ENCODE measurements at regions not wholly inside any gene's neighbourhood (a gene's known extent, or its start where the extent isn't known, plus 50 kb on each side); places are given as distances from the start of the nearest gene placed in this dataset.

DNA sequence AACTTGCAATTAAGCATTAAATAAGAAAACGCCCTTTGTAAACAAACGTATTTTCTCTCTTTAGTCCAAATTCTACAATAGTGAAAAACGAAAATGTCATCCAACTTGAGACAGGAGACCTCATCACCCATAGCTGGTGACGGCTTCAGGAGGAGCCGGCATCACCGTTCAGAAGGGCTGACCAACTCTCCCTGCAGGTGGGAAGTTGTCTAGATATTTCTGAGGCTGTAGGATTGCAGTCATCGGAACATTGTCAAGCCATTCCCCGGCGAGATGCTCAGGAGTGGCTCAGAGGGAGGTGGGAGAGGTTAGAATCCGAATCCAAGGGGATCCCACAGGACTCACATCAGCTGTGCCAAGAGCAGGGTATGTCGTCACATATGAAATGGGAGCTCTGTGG, 76.7 kb downstream of the RBFOX3 start:
- no peaks in the 10 kb centered on the region for H3K27me3 ChIP-seq

DNA sequence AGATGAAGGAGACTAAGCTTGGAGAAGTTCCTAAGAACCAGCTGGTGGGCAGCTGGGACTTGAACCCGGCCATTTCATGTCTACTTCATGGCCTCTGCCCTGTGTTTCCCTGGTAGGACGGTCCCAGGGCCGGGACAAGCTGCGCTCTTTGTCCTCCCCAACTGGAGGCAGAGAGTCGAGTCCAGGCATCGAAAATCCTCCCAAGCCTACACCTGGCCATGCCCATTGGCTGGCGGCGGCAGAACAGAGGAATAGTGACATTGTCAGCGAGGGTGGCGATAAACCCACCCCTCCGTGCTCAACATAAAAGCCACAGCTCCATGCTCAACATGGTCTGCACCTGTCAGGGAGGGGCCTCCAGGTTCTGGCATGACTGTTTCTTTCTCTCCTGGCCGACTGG, 77.7 kb downstream of the RBFOX3 start:
- Histone ChIP-seq H3K4me1 (no peaks in the 10 kb centered on the region), H3K4me3 (no peak overlapping the region), H3K36me3 (no peaks in the 10 kb centered on the region), H3K9me3 (no peaks in the 10 kb centered on the region), H3K27ac (no peak overlapping the region), H3K27me3 (no peaks in the 10 kb centered on the region)
- WGBS (ENCODE audit: insufficient coverage, low coverage, low lambda C conversion rate, missing lambda C conversion rate) = 58% methylated on average over 2 of the region's 12 CpGs
- intact Hi-C loops (cut with DNase I) = no loop called here
- no peak for ATAC-seq
- peak in 1 of 3 donors; percentile 24 for DNase-seq
- TF ChIP-seq, protein P1, sequence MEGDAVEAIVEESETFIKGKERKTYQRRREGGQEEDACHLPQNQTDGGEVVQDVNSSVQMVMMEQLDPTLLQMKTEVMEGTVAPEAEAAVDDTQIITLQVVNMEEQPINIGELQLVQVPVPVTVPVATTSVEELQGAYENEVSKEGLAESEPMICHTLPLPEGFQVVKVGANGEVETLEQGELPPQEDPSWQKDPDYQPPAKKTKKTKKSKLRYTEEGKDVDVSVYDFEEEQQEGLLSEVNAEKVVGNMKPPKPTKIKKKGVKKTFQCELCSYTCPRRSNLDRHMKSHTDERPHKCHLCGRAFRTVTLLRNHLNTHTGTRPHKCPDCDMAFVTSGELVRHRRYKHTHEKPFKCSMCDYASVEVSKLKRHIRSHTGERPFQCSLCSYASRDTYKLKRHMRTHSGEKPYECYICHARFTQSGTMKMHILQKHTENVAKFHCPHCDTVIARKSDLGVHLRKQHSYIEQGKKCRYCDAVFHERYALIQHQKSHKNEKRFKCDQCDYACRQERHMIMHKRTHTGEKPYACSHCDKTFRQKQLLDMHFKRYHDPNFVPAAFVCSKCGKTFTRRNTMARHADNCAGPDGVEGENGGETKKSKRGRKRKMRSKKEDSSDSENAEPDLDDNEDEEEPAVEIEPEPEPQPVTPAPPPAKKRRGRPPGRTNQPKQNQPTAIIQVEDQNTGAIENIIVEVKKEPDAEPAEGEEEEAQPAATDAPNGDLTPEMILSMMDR (IDR thresholded peaks at IDR 0.05) = no peak
- TF ChIP-seq POLR2A (IDR thresholded peaks at IDR 0.05) = no peak

More for the DNA sequence above, 76.7 kb downstream of the RBFOX3 start:
- TF ChIP-seq, protein P1 (IDR thresholded peaks at IDR 0.05) = no peak
- TF ChIP-seq POLR2A (IDR thresholded peaks at IDR 0.05) = no peak
- WGBS (ENCODE audit: insufficient coverage, low coverage, low lambda C conversion rate, missing lambda C conversion rate) = 50% methylated on average over 8 of the region's 11 CpGs
- Histone ChIP-seq H3K27ac (no peak overlapping the region), H3K36me3 (no peaks in the 10 kb centered on the region), H3K4me1 (no peaks in the 10 kb centered on the region), H3K9me3 (no peaks in the 10 kb centered on the region), H3K4me3 (no peak overlapping the region)
- DNase-seq (peak in 1 of 3 donors; percentile 21), ATAC-seq (no peak)
- intact Hi-C loops (cut with DNase I) = no loop called here

DNA sequence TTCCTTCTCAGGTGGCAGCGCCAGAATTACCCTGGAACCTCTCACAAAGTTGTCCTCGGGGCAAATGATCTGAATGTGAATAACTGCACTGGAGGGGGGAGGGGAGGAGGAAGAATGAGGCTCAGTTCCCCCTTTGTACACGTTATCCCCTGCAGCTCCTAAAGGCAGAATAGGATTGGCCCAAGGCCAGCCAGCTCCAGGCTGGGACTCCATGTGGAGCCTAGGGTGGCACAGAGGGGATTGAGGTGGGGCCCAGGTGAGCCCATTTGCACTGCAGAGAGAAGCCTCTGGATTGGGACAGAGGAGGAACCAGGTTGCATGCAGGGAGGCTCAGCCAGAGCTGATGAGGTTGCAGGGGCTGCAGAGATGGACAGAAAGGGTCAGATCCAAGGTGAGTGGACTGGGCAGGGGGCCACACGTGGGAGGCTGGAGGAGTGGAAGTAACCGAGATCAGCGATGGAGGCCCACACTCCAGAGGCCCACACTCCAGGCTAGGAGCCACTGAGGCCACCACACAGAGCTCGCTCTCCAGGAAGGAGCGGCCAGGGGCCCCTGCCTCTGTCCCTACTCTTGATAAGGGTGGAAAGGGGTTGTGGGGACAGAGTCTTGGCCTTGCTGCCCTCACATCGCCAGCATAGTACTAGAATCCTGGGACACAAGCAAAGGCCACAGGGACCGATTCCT, 78.6 kb downstream of the RBFOX3 start:
- Histone ChIP-seq H3K9me3 (no peaks in the 10 kb centered on the region), H3K27ac (no peak overlapping the region), H3K27me3 (no peaks in the 10 kb centered on the region), H3K4me3 (no peak overlapping the region), H3K4me1 (no peaks in the 10 kb centered on the region), H3K36me3 (no peaks in the 10 kb centered on the region)
- ATAC-seq (no peak), DNase-seq (peak in 1 of 3 donors; percentile 35)
- 31% methylated on average over 4 of the region's 10 CpGs for WGBS (ENCODE audit: insufficient coverage, low coverage, low lambda C conversion rate, missing lambda C conversion rate)
- no peak for TF ChIP-seq POLR2A (IDR thresholded peaks at IDR 0.05)
- TF ChIP-seq, protein P1 (IDR thresholded peaks at IDR 0.05) = no peak
- intact Hi-C loops (cut with DNase I) = no loop called here

DNA sequence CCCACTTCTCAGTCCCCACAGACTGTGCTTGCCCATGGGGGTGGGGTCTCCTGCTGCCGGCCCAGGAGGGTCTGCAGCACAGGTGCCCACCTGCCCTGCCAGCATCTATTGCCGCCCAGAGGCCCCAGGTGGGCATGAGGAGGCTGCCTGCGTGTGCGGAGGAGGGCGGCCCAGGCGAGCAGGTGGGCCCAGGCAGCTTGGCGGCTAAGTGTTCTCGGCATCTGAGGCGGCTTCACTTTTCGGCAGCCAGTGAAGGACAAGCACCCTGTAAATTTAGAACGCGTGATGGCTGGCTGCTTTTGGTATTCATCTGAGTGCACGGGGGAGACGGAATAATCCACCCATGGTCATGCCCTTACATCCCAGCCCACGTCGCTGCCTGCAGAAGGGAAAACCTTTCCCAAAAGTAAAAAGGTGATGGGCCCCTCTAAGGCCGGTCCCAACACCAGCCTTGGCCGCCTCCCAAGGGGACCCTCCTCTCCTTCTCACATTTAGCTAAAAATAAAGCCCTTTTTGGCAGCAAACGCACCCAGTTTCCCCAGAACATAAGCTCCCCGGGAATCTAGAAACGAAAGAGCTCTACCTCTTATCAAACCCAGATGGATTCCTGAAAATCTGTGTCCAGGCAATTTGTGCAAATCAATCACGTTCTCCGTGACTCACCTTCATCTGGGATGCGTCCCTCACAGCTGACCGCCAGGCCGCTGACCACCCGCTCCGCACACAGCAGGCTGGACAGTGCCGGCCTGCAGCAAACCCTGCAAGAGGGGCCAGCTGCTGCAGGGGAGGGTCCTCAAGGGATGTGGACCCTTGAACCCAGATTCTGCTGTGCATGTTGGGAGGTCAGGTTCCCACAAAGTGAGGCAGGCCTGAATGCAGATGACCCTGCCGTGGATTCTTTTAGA, 79.4 kb downstream of the RBFOX3 start:
- ATAC-seq (no peak), DNase-seq (peak in 1 of 3 donors; percentile 36)
- H3K9me3 ChIP-seq = no peaks in the 10 kb centered on the region
- TF ChIP-seq, protein P1 (IDR thresholded peaks at IDR 0.05) = no peak
- TF ChIP-seq POLR2A (IDR thresholded peaks at IDR 0.05) = no peak
- H3K4me1 ChIP-seq = no peaks in the 10 kb centered on the region
- H3K27me3 ChIP-seq = no peaks in the 10 kb centered on the region
- no peak overlapping the region for H3K4me3 ChIP-seq
- 52% methylated on average over 13 of the region's 30 CpGs for WGBS (ENCODE audit: insufficient coverage, low coverage, low lambda C conversion rate, missing lambda C conversion rate)
- no peak overlapping the region for H3K27ac ChIP-seq
- H3K36me3 ChIP-seq = no peaks in the 10 kb centered on the region
- intact Hi-C loops (cut with DNase I) = no loop called here
